ENCODE measurements at regions not wholly inside any gene's neighbourhood (a gene's known extent, or its start where the extent isn't known, plus 50 kb on each side); places are given as distances from the start of the nearest gene placed in this dataset.

DNA sequence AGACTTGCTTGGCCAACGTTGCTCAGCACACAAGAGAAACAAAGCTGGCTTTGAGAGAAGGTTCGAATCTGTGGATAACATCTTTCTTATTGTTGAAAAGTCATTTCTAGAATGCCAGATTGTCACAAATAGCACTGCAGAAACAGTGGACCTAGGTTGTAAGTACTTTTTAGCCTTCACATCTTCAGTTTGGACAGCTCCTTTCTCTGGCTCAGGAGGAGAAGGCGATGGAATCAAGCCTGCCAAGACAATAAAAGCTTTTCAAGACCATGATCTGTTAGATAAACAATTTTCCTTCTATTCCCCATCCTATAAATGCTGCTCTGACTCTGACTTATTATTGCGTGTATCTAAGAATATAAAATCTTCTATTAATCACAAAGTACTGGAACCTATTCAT, 615.2 kb upstream of the SEMA6A start (continued):
- TF ChIP-seq SP1 (IDR thresholded peaks at IDR 0.05; ENCODE audit: low read depth, low read length), result no peak
- no peak for TF ChIP-seq TAF1 (IDR thresholded peaks at IDR 0.05; ENCODE audit: borderline replicate concordance, low read depth, low read length)
- no peak for TF ChIP-seq PAX8 (IDR thresholded peaks at IDR 0.05)
- TF ChIP-seq RCOR1 (conservative IDR thresholded peaks at IDR 0.05; ENCODE audit: low read depth, low read length), result no peak
- no peak for TF ChIP-seq TCF3 (IDR thresholded peaks at IDR 0.05; ENCODE audit: borderline replicate concordance, insufficient read depth, low read depth, low read length)
- no peak for TF ChIP-seq ATF7 (IDR thresholded peaks at IDR 0.05; ENCODE audit: low read depth)

- DNase-seq (ENCODE audit: low read depth, low spot score), result no peak
- H3K79me2 ChIP-seq (ENCODE audit: control insufficient read depth, insufficient read depth, low read length), result no peaks in the 10 kb centered on the region
- POLR2A ChIA-PET, result no interaction called here
- no peak overlapping the region for H3K4me3 ChIP-seq
- WGBS (ENCODE audit: insufficient coverage, insufficient replicate concordance, low lambda C conversion rate, missing lambda C conversion rate), result 7% methylated on average over 1 of the region's 1 CpG
- H3K36me3 ChIP-seq (ENCODE audit: control insufficient read depth in 2 of 2, insufficient read depth in 2 of 2, low read length in 1 of 2), result no peaks in the 10 kb centered on the region
- no peaks in the 10 kb centered on the region for H3K4me1 ChIP-seq (ENCODE audit: control insufficient read depth, insufficient read depth, low read length)
- no peak overlapping the region for H3K27ac ChIP-seq (ENCODE audit: control insufficient read depth, insufficient read depth)
- in situ Hi-C loops (cut with MboI) (no loop called here), intact Hi-C loops (cut with micrococcal nuclease; ENCODE audit: unreplicated experiment) (no loop called here)
- no peak for FAIRE-seq
- no peaks in the 10 kb centered on the region for H3K27me3 ChIP-seq (replicated peaks in 1 of 2; ENCODE audit: control insufficient read depth in 2 of 2, insufficient read depth in 2 of 2, low read length in 1 of 2)
- H4K20me1 ChIP-seq (ENCODE audit: control insufficient read depth, insufficient read depth), result no peaks in the 10 kb centered on the region
- ATAC-seq, result no peak
- RAD21 ChIA-PET (ENCODE audit: unreplicated experiment), result interaction anchor here (0.7 kb wide), 1 partner anchor 227 kb away, joined by 3 read pairs; no protein-coding TSS in a partner anchor
- BruUV-seq (replicated peaks), result no TSS peak
- H3K9ac ChIP-seq (ENCODE audit: control insufficient read depth, insufficient read depth, low read length), result no peak overlapping the region
- H2AFZ ChIP-seq (ENCODE audit: control insufficient read depth, low read depth, low read length), result no peak overlapping the region
- SMC1A ChIA-PET (ENCODE audit: uncharacterized antibody, unreplicated experiment), result interaction anchor here (0.8 to 1.1 kb wide), 2 partner anchors 10 to 11 kb away, joined by 3 to 4 read pairs; no protein-coding TSS in a partner anchor
- CTCF ChIA-PET, result interaction anchor here (0.7 to 1.0 kb wide), 2 partner anchors 13 to 747 kb away, joined by 3 read pairs; no protein-coding TSS in a partner anchor
- H3K9me3 ChIP-seq (replicated peaks; ENCODE audit: control insufficient read depth, insufficient read depth, low read length), result no peaks in the 10 kb centered on the region
- no peak for TF ChIP-seq IKZF1 (conservative IDR thresholded peaks at IDR 0.05)
- TF ChIP-seq ZZZ3 (IDR thresholded peaks at IDR 0.05; ENCODE audit: control insufficient read depth, insufficient read length, low read depth), result no peak
- no peak for TF ChIP-seq ATF7 (IDR thresholded peaks at IDR 0.05; ENCODE audit: low read depth)
- TF ChIP-seq FOXM1 (IDR thresholded peaks at IDR 0.05; ENCODE audit: low read depth, low read length), result no peak
- no peak for TF ChIP-seq ATF3 (IDR thresholded peaks at IDR 0.05; ENCODE audit: borderline replicate concordance, extremely low read depth, low read depth, low read length)
- TF ChIP-seq ZSCAN29 (IDR thresholded peaks at IDR 0.05), result no peak
- TF ChIP-seq SREBF2 (IDR thresholded peaks at IDR 0.05; ENCODE audit: low read length), result no peak
- no peak for TF ChIP-seq SUZ12 (IDR thresholded peaks at IDR 0.05; ENCODE audit: unreplicated experiment)
- TF ChIP-seq, protein P1, sequence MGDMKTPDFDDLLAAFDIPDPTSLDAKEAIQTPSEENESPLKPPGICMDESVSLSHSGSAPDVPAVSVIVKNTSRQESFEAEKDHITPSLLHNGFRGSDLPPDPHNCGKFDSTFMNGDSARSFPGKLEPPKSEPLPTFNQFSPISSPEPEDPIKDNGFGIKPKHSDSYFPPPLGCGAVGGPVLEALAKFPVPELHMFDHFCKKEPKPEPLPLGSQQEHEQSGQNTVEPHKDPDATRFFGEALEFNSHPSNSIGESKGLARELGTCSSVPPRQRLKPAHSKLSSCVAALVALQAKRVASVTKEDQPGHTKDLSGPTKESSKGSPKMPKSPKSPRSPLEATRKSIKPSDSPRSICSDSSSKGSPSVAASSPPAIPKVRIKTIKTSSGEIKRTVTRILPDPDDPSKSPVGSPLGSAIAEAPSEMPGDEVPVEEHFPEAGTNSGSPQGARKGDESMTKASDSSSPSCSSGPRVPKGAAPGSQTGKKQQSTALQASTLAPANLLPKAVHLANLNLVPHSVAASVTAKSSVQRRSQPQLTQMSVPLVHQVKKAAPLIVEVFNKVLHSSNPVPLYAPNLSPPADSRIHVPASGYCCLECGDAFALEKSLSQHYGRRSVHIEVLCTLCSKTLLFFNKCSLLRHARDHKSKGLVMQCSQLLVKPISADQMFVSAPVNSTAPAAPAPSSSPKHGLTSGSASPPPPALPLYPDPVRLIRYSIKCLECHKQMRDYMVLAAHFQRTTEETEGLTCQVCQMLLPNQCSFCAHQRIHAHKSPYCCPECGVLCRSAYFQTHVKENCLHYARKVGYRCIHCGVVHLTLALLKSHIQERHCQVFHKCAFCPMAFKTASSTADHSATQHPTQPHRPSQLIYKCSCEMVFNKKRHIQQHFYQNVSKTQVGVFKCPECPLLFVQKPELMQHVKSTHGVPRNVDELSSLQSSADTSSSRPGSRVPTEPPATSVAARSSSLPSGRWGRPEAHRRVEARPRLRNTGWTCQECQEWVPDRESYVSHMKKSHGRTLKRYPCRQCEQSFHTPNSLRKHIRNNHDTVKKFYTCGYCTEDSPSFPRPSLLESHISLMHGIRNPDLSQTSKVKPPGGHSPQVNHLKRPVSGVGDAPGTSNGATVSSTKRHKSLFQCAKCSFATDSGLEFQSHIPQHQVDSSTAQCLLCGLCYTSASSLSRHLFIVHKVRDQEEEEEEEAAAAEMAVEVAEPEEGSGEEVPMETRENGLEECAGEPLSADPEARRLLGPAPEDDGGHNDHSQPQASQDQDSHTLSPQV (IDR thresholded peaks at IDR 0.05), result no peak
- no peak for TF ChIP-seq CBFB (IDR thresholded peaks at IDR 0.05; ENCODE audit: low read depth)
- no peak for TF ChIP-seq PAX8 (IDR thresholded peaks at IDR 0.05)
- TF ChIP-seq SRF (IDR thresholded peaks at IDR 0.05; ENCODE audit: low read depth in 2 of 2, low read length in 2 of 2), result no peak
- TF ChIP-seq GABPA (IDR thresholded peaks at IDR 0.05; ENCODE audit: low read depth), result no peak
- TF ChIP-seq BCL11A (IDR thresholded peaks at IDR 0.05; ENCODE audit: low read depth, low read length), result no peak
- TF ChIP-seq SUPT20H (IDR thresholded peaks at IDR 0.05; ENCODE audit: borderline replicate concordance, control insufficient read depth, low read depth, low read length), result no peak
- TF ChIP-seq SIN3A (IDR thresholded peaks at IDR 0.05; ENCODE audit: low read depth, low read length), result no peak
- TF ChIP-seq SMC3 (IDR thresholded peaks at IDR 0.05; ENCODE audit: borderline replicate concordance, low read length), result no peak
- TF ChIP-seq RAD21 (IDR thresholded peaks at IDR 0.05; ENCODE audit: insufficient read depth, low read depth, low read length), result no peak
- no peak overlapping the region for H3K4me2 ChIP-seq (ENCODE audit: control insufficient read depth, insufficient read depth)
Observed at GRCh38 chr5:117188211-117188610, 613.6 kb upstream of the SEMA6A start.

Measured in GM12878 (cell line).